PFSK-1 (cell line): ENCODE measurements at regions not wholly inside any gene's neighbourhood (a gene's known extent, or its start where the extent isn't known, plus 50 kb on each side); places are given as distances from the start of the nearest gene placed in this dataset.

Experiments used
- FOXP2 ChIP-seq: optimal IDR thresholded peaks from 2 replicates; pipeline ENCODE3; 2011; ENCODE audit warnings: borderline replicate concordance, control low read depth, inconsistent platforms; ENCODE audit not compliant: insufficient read depth; ENCODE audit errors: extremely low read length, extremely low read depth
- POLR2AphosphoS5 ChIP-seq: IDR thresholded peaks from 2 replicates; pipeline ENCODE4 v1.6.1; 2012; ENCODE audit warnings: low read depth, mild to moderate bottlenecking, control low read depth, low read length, moderate library complexity
- REST ChIP-seq, 2 experiments: IDR thresholded peaks; 2 replicates each; pipeline versions ENCODE4 v1.6.1 to v1.8.0; 2011 to 2012; ENCODE audit warnings: low read depth in 2 of 2, low read length in 2 of 2, control low read depth in 1 of 2, inconsistent platforms in 1 of 2, mild to moderate bottlenecking in 1 of 2, moderate library complexity in 1 of 2; ENCODE audit not compliant: insufficient read depth in 1 of 2
- TAF1 ChIP-seq: IDR thresholded peaks from 2 replicates; pipeline ENCODE4 v1.6.1; 2012; ENCODE audit warnings: low read length, control low read depth, borderline replicate concordance; ENCODE audit not compliant: insufficient read depth

- TF ChIP-seq POLR2AphosphoS5 = no peak
- TF ChIP-seq FOXP2 = no peak
- no peak for TF ChIP-seq REST (IDR thresholded peaks at IDR 0.05; ENCODE audit: insufficient read depth in 1 of 2, low read depth in 2 of 2, low read length in 2 of 2)
- TF ChIP-seq TAF1 = no peak
Measured at GRCh38 chr9:38120961-38121360, 51.9 kb upstream of the SHB start.
